H1 (cell line): ENCODE measurements at regions not wholly inside any gene's neighbourhood (a gene's known extent, or its start where the extent isn't known, plus 50 kb on each side); places are given as distances from the start of the nearest gene placed in this dataset.

Experiments
- CTCF ChIA-PET: fragments of 300-600 bp; sonication (Branson Sonifier 250); formaldehyde crosslinking; loops from one replicate; lab custom pipeline; 2021; ENCODE audit not compliant: partially characterized antibody; lab: Charles Lee
- POLR2A ChIA-PET: fragments of 300-600 bp; sonication (Branson Sonifier 250); formaldehyde crosslinking; loops from one replicate; lab custom pipeline; 2021; ENCODE audit warnings: inconsistent platforms; ENCODE audit not compliant: partially characterized antibody; lab: Charles Lee
- DNase-seq, 2 experiments: peaks; one replicate each; pipeline versions ENCODE4 v3.0.0 to v3.0.0-alpha.2; 2010 to 2022; ENCODE audit warnings: low spot score in 2 of 2, low read depth in 1 of 2, mixed read lengths in 1 of 2
- FAIRE-seq: peaks from 2 replicates; lab custom pipeline; 2011; peaks lifted over from hg19 to GRCh38; lab: Jason Lieb, UNC
- H2AFZ ChIP-seq: 2 replicates; pipeline ENCODE4 v1.8.1; 2012; ENCODE audit warnings: low read length, inconsistent platforms
- H2AK5ac ChIP-seq: 2 replicates; pipeline ENCODE4 v1.6.1; 2013; ENCODE audit warnings: low read depth, low read length
- H2BK120ac ChIP-seq: replicated peaks from 2 replicates; pipeline ENCODE3; 2013; ENCODE audit warnings: low read depth, low read length, inconsistent platforms
- H2BK12ac ChIP-seq: 2 replicates; pipeline ENCODE4 v1.6.1; 2013; ENCODE audit warnings: low read depth, low read length
- H2BK15ac ChIP-seq: 2 replicates; pipeline ENCODE4 v1.6.1; 2013; ENCODE audit warnings: low read length
- H2BK20ac ChIP-seq: 2 replicates; pipeline ENCODE4 v1.6.1; 2013; ENCODE audit warnings: low read length
- H2BK5ac ChIP-seq: 2 replicates; pipeline ENCODE4 v1.6.1; 2013; ENCODE audit warnings: low read depth, low read length
- H3K14ac ChIP-seq: 2 replicates; pipeline ENCODE4 v1.6.1; 2013; ENCODE audit warnings: inconsistent platforms; ENCODE audit not compliant: insufficient read length
- H3K18ac ChIP-seq: 2 replicates; pipeline ENCODE4 v1.6.1; 2013; ENCODE audit warnings: low read length; ENCODE audit errors: extremely low read depth
- H3K23ac ChIP-seq: 2 replicates; pipeline ENCODE4 v1.6.1; 2013; ENCODE audit warnings: inconsistent platforms; ENCODE audit not compliant: insufficient read length
- H3K23me2 ChIP-seq: 2 replicates; pipeline ENCODE4 v1.6.1; 2013; ENCODE audit warnings: low read depth, low read length
- H3K27ac ChIP-seq: 2 replicates; pipeline ENCODE4 v1.6.1; 2011; ENCODE audit warnings: low read depth, low read length, inconsistent platforms
- H3K27me3 ChIP-seq, 4 experiments: replicated peaks in 1 of 4; 1 replicate in 1 of 4; 2 replicates in 3 of 4; pipeline versions ENCODE4 v1.6.1 to v1.8.1; 2011 to 2013; ENCODE audit warnings: low read length in 3 of 4, mild to moderate bottlenecking in 3 of 4, inconsistent platforms in 2 of 4, mixed read lengths in 2 of 4, moderate library complexity in 1 of 4; ENCODE audit not compliant: control insufficient read depth in 3 of 4, insufficient read depth in 3 of 4; ENCODE audit errors: extremely low read depth in 1 of 4
- H3K36me3 ChIP-seq, 4 experiments: 2 replicates each; pipeline versions ENCODE4 v1.6.1 to v1.8.1; 2011 to 2013; ENCODE audit warnings: mild to moderate bottlenecking in 4 of 4, low read length in 3 of 4, moderate library complexity in 2 of 4, control low read depth in 1 of 4, inconsistent platforms in 1 of 4; ENCODE audit not compliant: insufficient read depth in 4 of 4, control insufficient read depth in 2 of 4
- H3K4ac ChIP-seq: replicated peaks from 2 replicates; pipeline ENCODE3; 2013; ENCODE audit warnings: low read length, low read depth, mixed read lengths, inconsistent platforms; ENCODE audit not compliant: insufficient read length
- H3K4me1 ChIP-seq, 4 experiments: replicated peaks in 1 of 4; 1 replicate in 1 of 4; 2 replicates in 3 of 4; pipeline versions ENCODE4 v1.6.1 to v1.8.1; 2011 to 2013; ENCODE audit warnings: low read length in 3 of 4, inconsistent platforms in 2 of 4, mixed read lengths in 1 of 4; ENCODE audit not compliant: insufficient read depth in 4 of 4, control insufficient read depth in 3 of 4
- H3K4me2 ChIP-seq, 2 experiments: 2 replicates each; pipeline versions ENCODE4 v1.6.1 to v1.8.1; 2011 to 2013; ENCODE audit warnings: low read depth in 2 of 2, low read length in 2 of 2, control low read depth in 1 of 2, inconsistent platforms in 1 of 2, mild to moderate bottlenecking in 1 of 2; ENCODE audit not compliant: insufficient read depth in 1 of 2
- H3K4me3 ChIP-seq, 4 experiments: fragments of 200-600, 300-600 bp in 1 of 4; sonication (generic), shearing (Covaris generic), sonication (Bioruptor Twin) in 1 of 4; 2 replicates each; pipeline versions ENCODE4 v1.5.1 to v1.8.1; 2011 to 2016; ENCODE audit warnings: low read length in 4 of 4, low read depth in 3 of 4, control low read depth in 2 of 4, inconsistent platforms in 2 of 4, mild to moderate bottlenecking in 2 of 4, mixed read lengths in 1 of 4, moderate library complexity in 1 of 4; ENCODE audit not compliant: insufficient read depth in 2 of 4; ENCODE audit errors: extremely low read depth in 1 of 4
- H3K56ac ChIP-seq: replicated peaks from 2 replicates; pipeline ENCODE3; 2013; ENCODE audit warnings: low read depth, mild to moderate bottlenecking, mixed read lengths, low read length, inconsistent platforms; ENCODE audit not compliant: insufficient read length
- H3K79me1 ChIP-seq: 2 replicates; pipeline ENCODE4 v1.6.1; 2013; ENCODE audit warnings: low read depth, low read length, control low read depth
- H3K79me2 ChIP-seq, 2 experiments: 2 replicates each; pipeline versions ENCODE4 v1.6.1 to v1.8.1; 2012 to 2013; ENCODE audit warnings: low read length in 2 of 2, mild to moderate bottlenecking in 2 of 2, inconsistent platforms in 1 of 2; ENCODE audit not compliant: insufficient read depth in 2 of 2, control insufficient read depth in 1 of 2
- H3K9ac ChIP-seq, 4 experiments: replicated peaks in 1 of 4; 1 replicate in 1 of 4; 2 replicates in 3 of 4; pipeline versions ENCODE4 v1.6.1 to v1.8.1; 2011 to 2013; ENCODE audit warnings: low read depth in 3 of 4, low read length in 3 of 4, control low read depth in 2 of 4, mild to moderate bottlenecking in 2 of 4, moderate library complexity in 2 of 4, inconsistent platforms in 1 of 4; ENCODE audit errors: extremely low read depth in 1 of 4
- H3K9me3 ChIP-seq, 2 experiments: 2 replicates each; pipeline versions ENCODE4 v1.6.1 to v1.8.1; 2012 to 2013; ENCODE audit warnings: mild to moderate bottlenecking in 2 of 2, moderate library complexity in 2 of 2, control low read depth in 1 of 2, inconsistent platforms in 1 of 2, low read depth in 1 of 2, low read length in 1 of 2, mixed read lengths in 1 of 2; ENCODE audit not compliant: insufficient read depth in 2 of 2
- H4K20me1 ChIP-seq, 2 experiments: replicated peaks in 1 of 2; 2 replicates each; pipeline versions ENCODE3 to v1.8.1; 2011 to 2013; ENCODE audit warnings: inconsistent platforms in 2 of 2, low read length in 2 of 2, mild to moderate bottlenecking in 1 of 2; ENCODE audit not compliant: insufficient read depth in 2 of 2, control insufficient read depth in 1 of 2
- H4K5ac ChIP-seq: 2 replicates; pipeline ENCODE4 v1.6.1; 2013; ENCODE audit warnings: low read length, low read depth, mixed read lengths, inconsistent platforms; ENCODE audit not compliant: insufficient read length
- H4K8ac ChIP-seq: 2 replicates; pipeline ENCODE4 v1.8.0; 2013; ENCODE audit warnings: mild to moderate bottlenecking, moderate library complexity, low read length, inconsistent platforms; ENCODE audit not compliant: insufficient read depth; ENCODE audit errors: extremely low read depth
- H4K91ac ChIP-seq: replicated peaks from 2 replicates; pipeline ENCODE3; 2013; ENCODE audit warnings: low read length, mixed read lengths, inconsistent platforms; ENCODE audit not compliant: insufficient read length
- KDM4A ChIP-seq: IDR thresholded peaks from one replicate; pipeline ENCODE4 v1.7.1; 2012; ENCODE audit warnings: low read depth, mild to moderate bottlenecking, moderate library complexity, low read length, inconsistent platforms; ENCODE audit not compliant: severe bottlenecking
- WGBS, 2 experiments: shearing (Covaris generic) in 1 of 2; methylation state at CpG; one replicate each; pipeline versions ENCODE4 v1.1.6 to v1.1.7; 2013 to 2015; ENCODE audit warnings: low lambda C conversion rate in 2 of 2, mixed read lengths in 2 of 2, inconsistent platforms in 1 of 2, low coverage in 1 of 2, missing lambda C conversion rate in 1 of 2; ENCODE audit not compliant: insufficient replicate concordance in 2 of 2, insufficient coverage in 1 of 2, insufficient read length in 1 of 2; ENCODE audit errors: extremely low coverage in 1 of 2, missing lambda C conversion rate in 1 of 2; 5-methylcytosine and 5-hydroxymethylcytosine counted together

- no peak for DNase-seq
- H4K20me1 ChIP-seq, result no peaks in the 10 kb centered on the region
- no peaks in the 10 kb centered on the region for H3K4me1 ChIP-seq
- H3K4ac ChIP-seq, result no peak overlapping the region
- peaks cover 0 to 2% (median 0%) of the 10 kb centered on the region in 4 experiments; a peak in 1 of 7 replicates for H3K27me3 ChIP-seq
- 79% methylated on average over 5 of the region's 5 CpGs; no CpG with 5 or more reads in 1 of the 2 experiments for WGBS, 2 experiments
- no peak overlapping the region for H2AFZ ChIP-seq
- ChIA-PET CTCF (interaction anchor here (1.3 to 3.2 kb wide), 7 partner anchors 8 to 150 kb away, joined by 3 to 12 read pairs (median 4); no protein-coding TSS in a partner anchor), POLR2A (no interaction called here)
- no peak overlapping the region for H2BK120ac ChIP-seq
- no peak overlapping the region for H3K23ac ChIP-seq
- H3K14ac ChIP-seq, result no peak overlapping the region
- H3K79me1 ChIP-seq, result no peaks in the 10 kb centered on the region
- H3K4me3 ChIP-seq, result no peak overlapping the region
- H3K4me2 ChIP-seq, result no peak overlapping the region
- no peak overlapping the region for H3K27ac ChIP-seq
- no peak overlapping the region for H3K9ac ChIP-seq
- FAIRE-seq, result no peak
- no peak overlapping the region for H2BK5ac ChIP-seq
- no peak overlapping the region for H2BK15ac ChIP-seq
- no peaks in the 10 kb centered on the region for H3K79me2 ChIP-seq
- H4K91ac ChIP-seq, result no peak overlapping the region
- no peak overlapping the region for H2AK5ac ChIP-seq
- H2BK20ac ChIP-seq, result no peak overlapping the region
- H3K56ac ChIP-seq, result no peak overlapping the region
- no peaks in the 10 kb centered on the region for H3K36me3 ChIP-seq
- H4K5ac ChIP-seq, result no peak overlapping the region
- no peak overlapping the region for H2BK12ac ChIP-seq
- no peak for TF ChIP-seq KDM4A
- H3K23me2 ChIP-seq, result no peaks in the 10 kb centered on the region
- H3K18ac ChIP-seq, result no peak overlapping the region
- H4K8ac ChIP-seq, result no peak overlapping the region
- no peaks in the 10 kb centered on the region for H3K9me3 ChIP-seq
Measured at GRCh38 chr1:34696981-34697380, 57.9 kb upstream of the GJB5 start.
